Retina (tissue), 1 donor: ENCODE measurements at regions not wholly inside any gene's neighbourhood (a gene's known extent, or its start where the extent isn't known, plus 50 kb on each side); places are given as distances from the start of the nearest gene placed in this dataset.

Experiments used
- DNase-seq: peaks from one replicate; pipeline ENCODE4 v3.0.0-alpha.2; 2016

GRCh38 chr18:56374007-56374655, 264.3 kb downstream of the TXNL1 start:
- no peak for DNase-seq

GRCh38 chr18:56373601-56374000, 264.8 kb downstream of the TXNL1 start:
- DNase-seq = no peak

DNA sequence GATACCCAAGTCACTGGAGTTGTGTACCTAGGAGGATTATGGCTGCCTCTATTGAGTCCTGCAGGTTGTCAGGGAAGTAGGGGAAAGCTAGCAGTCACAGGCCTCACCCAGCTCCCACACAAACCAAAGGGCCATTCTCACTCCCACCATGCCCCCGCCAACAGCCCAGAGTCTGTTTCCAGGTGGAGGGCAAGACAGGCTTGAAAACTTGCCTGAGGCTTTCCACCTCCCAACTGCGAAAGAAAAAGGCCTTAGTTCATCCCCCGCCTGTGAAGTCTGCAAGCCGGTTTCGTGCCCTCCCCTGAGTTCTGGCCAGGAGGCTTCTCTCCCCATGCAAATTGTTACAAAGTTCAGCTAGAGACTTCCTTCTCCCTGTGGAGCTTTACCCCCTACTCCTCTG, 270.3 kb downstream of the TXNL1 start:
- DNase-seq = no peak

GRCh38 chr18:56358608-56359280, 279.6 kb downstream of the TXNL1 start:
- no peak for DNase-seq

- no peak for DNase-seq
These were observed 284.6 kb downstream of the TXNL1 start for GRCh38 chr18:56353663-56354260.

DNA sequence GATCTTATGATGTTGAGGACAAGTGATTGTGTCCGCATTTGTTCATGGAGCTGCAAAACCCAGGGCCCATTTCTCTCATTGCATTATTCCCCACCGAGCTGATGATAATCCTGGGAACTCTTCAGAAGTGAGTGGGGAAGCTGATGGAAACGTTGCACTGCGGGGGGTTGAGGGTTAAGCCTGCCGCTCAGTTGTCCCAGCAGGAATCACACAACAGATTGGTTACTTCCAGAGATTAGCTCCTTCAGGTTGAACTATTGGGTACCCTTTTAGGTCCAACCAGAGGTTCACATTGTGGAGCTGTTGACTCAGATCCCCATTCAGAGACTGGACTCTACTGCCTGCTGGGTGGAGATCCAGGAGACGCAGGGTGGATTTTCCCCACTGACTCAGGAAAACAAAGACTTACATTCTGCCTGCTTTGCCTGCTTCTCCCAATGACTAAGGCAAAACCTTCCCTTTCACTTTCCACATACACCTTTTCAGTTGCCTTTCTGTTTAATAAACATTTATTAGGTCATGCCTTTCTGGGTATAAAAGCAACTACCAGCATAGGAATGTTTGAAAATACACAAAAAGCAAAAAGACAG, 286.4 kb downstream of the TXNL1 start:
- no peak for DNase-seq

DNA sequence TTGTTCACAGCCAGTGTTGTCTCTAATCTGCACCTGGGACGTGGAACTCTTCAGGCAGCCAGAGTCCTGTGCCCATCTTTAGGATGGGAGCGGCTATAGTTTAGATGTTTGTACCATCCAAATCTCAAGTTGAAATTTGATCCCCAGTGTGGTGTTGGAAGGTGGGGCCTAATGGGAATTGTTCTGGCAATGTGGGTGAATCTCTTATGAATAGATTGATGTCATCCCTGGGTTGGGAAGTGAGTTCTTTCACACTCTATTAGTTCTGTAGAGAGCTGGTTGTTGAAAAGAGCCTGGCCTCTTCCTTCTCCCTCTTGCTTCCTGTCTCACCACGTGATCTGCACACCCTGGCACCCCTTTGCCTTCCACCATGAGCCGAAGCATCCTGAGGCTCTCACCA, 300.9 kb downstream of the TXNL1 start:
- no peak for DNase-seq

DNA sequence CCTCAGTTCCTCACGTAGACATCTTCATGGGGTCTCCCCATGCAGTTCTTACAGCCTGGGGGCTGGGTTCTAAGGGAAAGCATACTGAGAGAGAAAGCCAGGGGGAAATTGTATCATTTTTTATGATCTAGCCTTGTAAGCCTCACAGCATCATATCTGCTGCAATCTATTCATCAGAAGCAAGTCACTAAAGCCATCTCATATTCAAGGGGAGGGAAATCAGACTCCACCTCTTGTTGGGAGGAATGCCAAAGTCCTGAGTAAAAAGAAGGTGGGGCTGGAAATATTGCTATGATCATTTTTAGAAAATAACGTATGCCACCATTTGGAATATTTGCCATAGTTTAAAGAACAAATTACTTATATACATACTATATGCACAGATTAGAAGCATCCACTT, 304.6 kb downstream of the TXNL1 start:
- no peak for DNase-seq

DNA sequence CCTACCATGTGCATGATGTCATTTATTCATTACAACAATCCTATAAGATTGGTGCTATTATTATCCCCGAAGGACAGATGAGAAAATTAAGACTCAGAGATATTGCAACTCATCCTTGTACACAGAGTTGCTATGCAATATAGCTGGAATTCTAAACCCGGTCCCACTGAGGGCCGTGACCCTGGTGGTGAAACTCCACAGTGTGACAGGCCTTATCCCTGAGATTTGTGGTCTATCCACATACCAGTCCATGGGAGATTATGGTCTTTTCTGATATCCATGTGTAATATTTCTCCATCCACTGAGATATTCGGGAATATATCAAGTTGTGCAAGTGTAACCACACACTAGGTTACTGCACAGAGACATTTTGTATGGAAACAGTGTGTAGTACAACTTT, 305.2 kb downstream of the TXNL1 start:
- DNase-seq = no peak

DNA sequence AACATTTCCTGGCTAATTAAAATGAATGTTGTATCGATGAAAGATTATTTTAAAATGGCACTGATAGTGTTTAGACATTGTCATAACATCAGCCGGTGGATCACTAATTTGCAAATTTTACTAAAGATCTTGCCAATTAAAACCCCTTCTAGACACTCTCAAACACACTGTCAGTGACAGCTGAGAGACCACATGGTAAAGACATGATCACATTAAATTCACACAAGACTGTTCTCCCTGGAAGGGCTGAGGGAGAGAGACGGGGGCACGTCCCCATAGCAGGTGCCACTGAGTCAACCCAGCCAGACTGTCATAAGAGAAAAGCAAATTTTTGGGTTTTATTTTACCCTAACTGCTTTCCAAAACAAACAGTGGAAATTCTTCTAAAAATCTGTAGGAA, 306.0 kb downstream of the TXNL1 start:
- no peak for DNase-seq

DNA sequence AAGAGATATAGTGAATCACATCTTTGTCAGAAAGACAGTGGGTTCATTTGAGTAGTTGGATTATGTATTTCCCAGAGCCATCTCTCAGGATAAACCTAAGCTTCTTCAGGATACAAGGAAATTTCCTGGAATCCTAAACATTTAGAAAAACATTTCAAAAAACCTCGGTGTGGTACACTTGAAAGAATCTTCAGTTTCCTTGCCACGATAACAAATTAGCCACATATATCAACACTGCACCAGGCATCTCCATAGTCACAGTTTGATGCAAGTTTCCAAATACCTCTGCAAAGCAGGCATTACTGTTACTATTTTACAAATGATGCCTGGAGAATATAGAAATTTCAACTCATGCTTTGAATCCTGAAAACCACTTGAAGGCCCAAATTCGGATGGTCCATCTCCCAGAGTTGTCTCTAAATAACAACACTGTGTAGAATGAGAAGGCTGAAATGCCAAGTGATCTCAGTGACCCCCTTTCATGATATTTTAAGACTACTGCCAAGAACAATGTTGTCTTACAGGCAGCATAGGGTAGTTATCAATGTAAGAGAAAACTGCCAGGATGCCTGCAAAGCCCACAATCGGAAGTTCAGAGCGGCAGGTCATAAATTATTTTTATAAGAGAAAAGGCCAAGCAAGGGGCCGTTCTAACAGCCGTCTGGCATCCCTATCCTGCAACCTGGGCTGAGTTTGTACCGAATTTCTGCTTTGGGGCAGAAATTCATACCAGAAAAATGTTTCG, 307.9 kb downstream of the TXNL1 start:
- no peak for DNase-seq

GRCh38 chr18:56329536-56329935, 308.9 kb downstream of the TXNL1 start:
- no peak for DNase-seq

DNA sequence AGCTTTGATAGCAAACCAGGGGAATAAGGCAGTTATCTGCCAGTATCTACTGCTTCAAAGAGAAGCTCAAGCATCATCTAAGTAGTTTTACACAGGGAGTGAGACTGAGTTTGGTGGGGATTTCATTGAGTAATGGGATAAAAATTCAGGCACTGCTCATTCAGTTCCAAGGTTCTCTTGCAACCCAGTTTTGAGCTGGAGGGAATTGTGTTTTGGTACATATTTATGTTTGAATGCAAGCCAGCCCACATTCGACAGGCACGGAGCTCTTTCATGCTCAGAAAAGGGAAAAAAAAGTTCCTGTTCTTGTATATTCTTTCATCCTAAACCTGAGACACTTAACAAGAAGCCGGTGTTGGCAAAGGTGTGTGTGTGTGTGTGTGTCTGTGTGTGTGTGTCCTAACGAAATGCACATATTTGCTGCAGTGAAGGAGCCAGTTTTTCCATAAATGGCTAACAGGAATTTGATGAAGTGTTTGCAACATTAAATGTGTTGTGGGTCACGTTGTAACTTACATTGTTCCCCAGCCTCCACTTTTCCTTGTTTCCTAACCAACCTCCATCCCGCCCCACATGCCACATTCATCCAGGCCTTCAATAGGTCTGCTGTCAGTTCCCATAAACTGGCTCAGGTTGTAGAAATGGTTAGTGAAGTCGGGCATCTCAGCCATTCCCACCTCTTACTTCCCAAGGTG, 311.1 kb downstream of the TXNL1 start:
- DNase-seq = no peak

GRCh38 chr18:56326336-56327072, 311.9 kb downstream of the TXNL1 start:
- no peak for DNase-seq

DNA sequence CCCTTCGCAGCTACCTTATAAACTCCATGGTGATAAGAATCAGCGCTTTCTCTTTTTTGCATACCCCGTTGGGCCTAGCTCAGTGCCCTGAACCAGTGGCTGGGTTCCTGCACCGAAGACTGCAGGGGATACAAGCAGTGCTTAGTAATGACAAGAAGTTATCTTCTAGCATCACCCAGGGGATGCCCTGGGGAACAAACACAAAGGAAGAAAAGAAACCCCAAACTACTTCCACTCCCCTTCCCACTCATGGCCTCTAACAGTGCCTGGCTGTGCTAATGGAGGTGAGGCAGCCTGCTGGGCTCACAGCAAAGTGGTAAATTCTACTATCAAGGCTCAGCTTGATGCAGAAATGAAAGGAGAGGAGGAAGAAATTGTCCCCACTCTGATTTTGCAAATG, 314.7 kb downstream of the TXNL1 start:
- no peak for DNase-seq

DNA sequence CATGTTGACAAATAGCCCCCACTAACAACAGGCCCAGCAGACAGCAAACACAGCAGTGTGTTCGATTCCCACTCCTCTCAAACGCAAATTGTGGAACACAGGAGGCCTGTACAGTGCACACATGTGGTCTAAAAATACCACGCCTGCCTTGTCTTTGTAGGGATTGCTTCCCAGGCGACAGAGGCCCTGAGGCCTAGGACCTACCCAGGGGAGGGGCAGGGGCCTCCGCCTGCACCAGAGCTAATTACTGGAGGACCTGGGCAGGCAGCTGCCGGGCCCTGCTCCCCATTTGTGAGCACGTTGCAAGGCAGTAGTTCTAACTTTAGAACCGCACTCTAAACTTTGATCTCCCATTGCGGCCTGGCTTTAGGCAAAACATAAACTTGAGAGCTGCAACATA, 316.0 kb downstream of the TXNL1 start:
- DNase-seq = peak; percentile 28

- DNase-seq = no peak
These were observed 316.9 kb downstream of the TXNL1 start for GRCh38 chr18:56321470-56321869.

- no peak for DNase-seq
These were observed 318.4 kb downstream of the TXNL1 start for GRCh38 chr18:56319953-56320352.

GRCh38 chr18:56316727-56317126, 321.7 kb downstream of the TXNL1 start:
- no peak for DNase-seq

GRCh38 chr18:56315363-56315762, 323.0 kb downstream of the TXNL1 start:
- no peak for DNase-seq

DNA sequence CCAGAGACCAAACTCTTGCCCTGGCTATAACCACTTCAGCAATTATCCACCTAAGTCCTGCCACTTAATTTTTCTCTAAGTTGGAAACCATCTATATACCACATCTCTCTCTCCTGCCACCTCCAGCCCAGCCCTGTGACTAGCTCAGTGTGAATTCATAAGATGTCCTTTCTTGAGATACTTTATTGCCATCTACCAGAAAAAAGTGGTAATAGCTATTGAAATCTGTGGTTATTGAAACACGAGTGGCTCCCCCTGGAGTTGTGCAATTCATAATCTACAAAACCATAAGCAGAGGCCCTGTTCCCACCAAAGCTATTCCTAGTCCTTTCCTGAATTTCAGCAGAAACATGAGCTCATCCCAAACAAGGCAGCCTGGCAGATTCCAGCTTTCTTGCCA, 324.0 kb downstream of the TXNL1 start:
- no peak for DNase-seq
